PC-3 (cell line): ENCODE measurements at regions not wholly inside any gene's neighbourhood (a gene's known extent, or its start where the extent isn't known, plus 50 kb on each side); places are given as distances from the start of the nearest gene placed in this dataset.

Experiments used
- ATAC-seq: fragments of 200-7000 bp; cut with Tn5 transposase; 2 replicates; pipeline ENCODE4 v1.9.1; 2020; ENCODE audit warnings: mild to moderate bottlenecking, moderate library complexity
- BruUV-seq: library from RNA; stranded (reverse); fragments of 400-500 nt; replicated peaks from 2 replicates; lab custom pipeline; 2021; lab: Mats Ljungman, UMichigan
- CTCF ChIA-PET: fragments of 300-600 bp; sonication (Branson Sonifier 250); formaldehyde crosslinking; loops from one replicate; lab custom pipeline; 2022; ENCODE audit warnings: antibody characterized with exemption; lab: Charles Lee
- POLR2A ChIA-PET: fragments of 300-600 bp; sonication (Branson Sonifier 250); formaldehyde crosslinking; loops from one replicate; lab custom pipeline; 2022; ENCODE audit warnings: antibody characterized with exemption; ENCODE audit not compliant: unreplicated experiment; lab: Charles Lee
- DNase-seq: peaks from one replicate; pipeline ENCODE4 v3.0.0-alpha.2; 2015
- H2AFZ ChIP-seq: fragments of 300-600 bp; sonication (generic); 2 replicates; pipeline ENCODE4 v1.6.0; 2016; ENCODE audit warnings: antibody characterized with exemption, low read length
- H3F3A ChIP-seq: fragments of 300-600 bp; sonication (generic); one replicate; pipeline ENCODE4 v1.6.0; 2017; ENCODE audit warnings: antibody characterized with exemption, low read length, control low read depth, mild to moderate bottlenecking; ENCODE audit not compliant: unreplicated experiment
- H3K27ac ChIP-seq: fragments of 300-600 bp; sonication (generic); 2 replicates; pipeline ENCODE4 v1.5.1; 2016; ENCODE audit warnings: mild to moderate bottlenecking, low read length
- H3K27me3 ChIP-seq: fragments of 300-600 bp; sonication (generic); 2 replicates; pipeline ENCODE4 v1.6.1; 2016; ENCODE audit warnings: low read length, mixed read lengths
- H3K36me3 ChIP-seq: fragments of 300-600 bp; sonication (generic); 2 replicates; pipeline ENCODE4 v1.6.1; 2016; ENCODE audit warnings: low read depth, mixed run types, low read length, mixed read lengths
- H3K4me1 ChIP-seq: fragments of 300-600 bp; sonication (generic); 2 replicates; pipeline ENCODE4 v1.5.1; 2016; ENCODE audit warnings: low read length; ENCODE audit not compliant: insufficient read depth
- H3K4me2 ChIP-seq: fragments of 300-600 bp; sonication (generic); 2 replicates; pipeline ENCODE4 v1.6.0; 2016; ENCODE audit warnings: low read length
- H3K4me3 ChIP-seq: fragments of 300-600 bp; sonication (generic); 2 replicates; pipeline ENCODE4 v1.5.1; 2016; ENCODE audit warnings: mild to moderate bottlenecking, low read length, mixed read lengths
- H3K79me2 ChIP-seq: fragments of 300-600 bp; sonication (generic); 2 replicates; pipeline ENCODE4 v1.6.1; 2017; ENCODE audit warnings: low read length, mixed read lengths
- H3K9ac ChIP-seq: fragments of 300-600 bp; sonication (generic); 2 replicates; pipeline ENCODE4 v1.6.0; 2016; ENCODE audit warnings: mild to moderate bottlenecking, low read length
- H3K9me2 ChIP-seq: fragments of 300-600 bp; sonication (generic); replicated peaks from 2 replicates; pipeline ENCODE4 v1.6.1; 2016; ENCODE audit warnings: mixed run types, low read length, mixed read lengths
- H3K9me3 ChIP-seq: fragments of 300-600 bp; sonication (generic); 2 replicates; pipeline ENCODE4 v1.6.1; 2016; ENCODE audit warnings: low read length, mixed read lengths
- H4K20me1 ChIP-seq: fragments of 300-600 bp; sonication (generic); 2 replicates; pipeline ENCODE4 v1.6.1; 2016; ENCODE audit warnings: low read length, mixed read lengths
- EZH2 ChIP-seq: fragments of 300-600 bp; sonication (generic); IDR thresholded peaks from one replicate; pipeline ENCODE4 v1.6.1; 2017; ENCODE audit warnings: antibody characterized with exemption, mild to moderate bottlenecking, low read length; ENCODE audit not compliant: unreplicated experiment
- EZH2phosphoT487 ChIP-seq: fragments of 300-600 bp; sonication (generic); IDR thresholded peaks from 2 replicates; pipeline ENCODE4 v1.6.1; 2018; ENCODE audit warnings: mild to moderate bottlenecking, antibody characterized with exemption, low read length, borderline replicate concordance
- intact Hi-C: fragments of 100-400 bp; cut with micrococcal nuclease; formaldehyde crosslinking; loops from 2 replicates; pipeline ENCODE4 v1.9.0; 2023
- TF ChIP-seq, protein P1 (sequence below): fragments of 300-600 bp; sonication (generic); conservative IDR thresholded peaks from 2 replicates; pipeline ENCODE4 v1.5.1; 2017; ENCODE audit warnings: antibody characterized with exemption, low read depth, mild to moderate bottlenecking, low read length

DNA sequence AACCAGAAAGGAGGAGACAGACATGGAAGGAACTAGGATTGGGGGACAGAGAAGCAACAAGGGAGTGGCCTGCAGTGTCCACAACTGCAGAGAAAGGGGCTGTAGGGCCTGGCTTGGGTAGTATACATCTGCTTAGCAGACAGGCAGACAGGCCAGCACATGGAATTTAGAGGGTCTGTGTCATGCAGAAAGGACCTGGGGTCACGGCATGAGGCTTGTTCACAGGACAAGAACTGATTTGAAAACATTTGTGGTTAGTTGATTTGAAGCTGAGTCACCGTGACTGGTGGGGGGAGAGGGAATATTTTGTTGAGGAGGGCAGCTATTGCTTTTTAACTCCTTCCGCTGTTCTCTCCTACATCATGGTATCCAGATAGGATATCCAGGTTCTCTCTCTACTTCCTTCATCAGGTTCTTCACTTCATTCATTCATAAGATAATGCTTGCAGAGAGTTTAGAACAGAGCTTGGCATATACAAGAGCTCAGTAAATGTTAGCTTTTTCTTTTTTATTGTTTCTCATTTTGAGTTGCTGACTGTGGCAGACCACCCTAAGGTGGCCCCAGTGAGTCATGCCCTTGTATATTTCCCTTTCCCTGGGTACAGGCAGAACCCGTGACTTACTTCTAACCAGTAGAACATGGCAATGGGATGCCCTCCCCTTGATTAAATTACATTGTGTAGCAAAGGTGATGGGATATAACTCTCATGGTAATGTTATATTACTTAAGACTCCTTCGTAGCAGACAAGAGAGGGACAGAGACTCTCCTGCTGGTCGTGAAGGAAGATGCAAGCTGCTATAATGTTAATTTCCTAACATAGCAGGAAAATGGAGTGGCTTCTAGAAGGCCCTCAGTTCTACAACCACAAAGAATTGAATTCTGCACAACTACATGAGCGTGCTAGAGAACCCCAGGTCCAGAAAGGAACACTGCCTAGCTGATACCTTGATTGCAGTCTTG lies 95.0 kb upstream of the NMNAT3 start:
- H3K79me2 ChIP-seq, result no peaks in the 10 kb centered on the region
- H3K9me3 ChIP-seq, result no peaks in the 10 kb centered on the region
- no peak overlapping the region for H3K27ac ChIP-seq
- 0 out of 2 replicates have a peak, but pooled peaks cover 3% of the 10 kb centered on the region for H3K27me3 ChIP-seq
- H3K9me2 ChIP-seq, result no peaks in the 10 kb centered on the region
- H2AFZ ChIP-seq, result no peak overlapping the region
- no peak overlapping the region for H3K4me2 ChIP-seq
- H3K4me1 ChIP-seq, result peaks cover 5% of the 10 kb centered on the region
- intact Hi-C loops, result no loop called here
- TF ChIP-seq, protein P1, sequence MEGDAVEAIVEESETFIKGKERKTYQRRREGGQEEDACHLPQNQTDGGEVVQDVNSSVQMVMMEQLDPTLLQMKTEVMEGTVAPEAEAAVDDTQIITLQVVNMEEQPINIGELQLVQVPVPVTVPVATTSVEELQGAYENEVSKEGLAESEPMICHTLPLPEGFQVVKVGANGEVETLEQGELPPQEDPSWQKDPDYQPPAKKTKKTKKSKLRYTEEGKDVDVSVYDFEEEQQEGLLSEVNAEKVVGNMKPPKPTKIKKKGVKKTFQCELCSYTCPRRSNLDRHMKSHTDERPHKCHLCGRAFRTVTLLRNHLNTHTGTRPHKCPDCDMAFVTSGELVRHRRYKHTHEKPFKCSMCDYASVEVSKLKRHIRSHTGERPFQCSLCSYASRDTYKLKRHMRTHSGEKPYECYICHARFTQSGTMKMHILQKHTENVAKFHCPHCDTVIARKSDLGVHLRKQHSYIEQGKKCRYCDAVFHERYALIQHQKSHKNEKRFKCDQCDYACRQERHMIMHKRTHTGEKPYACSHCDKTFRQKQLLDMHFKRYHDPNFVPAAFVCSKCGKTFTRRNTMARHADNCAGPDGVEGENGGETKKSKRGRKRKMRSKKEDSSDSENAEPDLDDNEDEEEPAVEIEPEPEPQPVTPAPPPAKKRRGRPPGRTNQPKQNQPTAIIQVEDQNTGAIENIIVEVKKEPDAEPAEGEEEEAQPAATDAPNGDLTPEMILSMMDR, result no peak
- TF ChIP-seq EZH2phosphoT487 (no peak), EZH2 (no peak)
- POLR2A ChIA-PET, result no interaction called here
- DNase-seq (peak; percentile 47), ATAC-seq (no peak)
- CTCF ChIA-PET, result no interaction called here
- no peaks in the 10 kb centered on the region for H3F3A ChIP-seq
- H3K36me3 ChIP-seq, result no peaks in the 10 kb centered on the region
- H3K4me3 ChIP-seq, result no peak overlapping the region
- H3K9ac ChIP-seq, result no peak overlapping the region
- no TSS peak for BruUV-seq
- H4K20me1 ChIP-seq, result no peaks in the 10 kb centered on the region

DNA sequence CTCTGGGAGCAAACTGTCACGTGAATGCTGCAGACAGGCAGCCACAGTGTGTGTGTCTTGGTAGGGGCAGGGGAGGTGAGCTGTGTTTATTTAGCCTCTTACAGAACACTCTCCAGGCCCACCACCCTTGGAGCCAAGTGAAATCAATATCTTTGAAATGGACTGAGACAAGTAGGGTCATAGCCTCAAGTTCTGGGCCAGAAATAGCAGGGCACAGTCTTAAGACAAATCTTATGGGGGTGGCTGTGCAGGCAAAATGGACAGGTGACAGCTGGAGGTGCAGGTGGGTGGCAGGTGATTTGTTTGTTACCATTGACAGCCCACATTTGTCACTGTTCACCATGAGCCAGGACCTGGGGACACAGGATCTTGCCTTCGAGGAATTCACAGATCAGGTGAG lies 93.6 kb upstream of the NMNAT3 start:
- H3K4me2 ChIP-seq, result no peak overlapping the region
- H4K20me1 ChIP-seq, result no peaks in the 10 kb centered on the region
- H3K4me3 ChIP-seq, result no peak overlapping the region
- no peaks in the 10 kb centered on the region for H3K79me2 ChIP-seq
- DNase-seq, result no peak
- ChIA-PET POLR2A (no interaction called here), CTCF (no interaction called here)
- no peaks in the 10 kb centered on the region for H3F3A ChIP-seq
- intact Hi-C loops, result no loop called here
- H3K27ac ChIP-seq, result no peak overlapping the region
- no peaks in the 10 kb centered on the region for H3K9me2 ChIP-seq
- no peak for ATAC-seq
- no peaks in the 10 kb centered on the region for H3K36me3 ChIP-seq
- H3K9ac ChIP-seq, result no peak overlapping the region
- H2AFZ ChIP-seq, result no peak overlapping the region
- no TSS peak for BruUV-seq
- TF ChIP-seq EZH2phosphoT487, result no peak
- TF ChIP-seq EZH2, result no peak
- TF ChIP-seq, protein P1, result no peak
- no peaks in the 10 kb centered on the region for H3K9me3 ChIP-seq
- H3K27me3 ChIP-seq, result no peaks in the 10 kb centered on the region
- peaks cover 5% of the 10 kb centered on the region for H3K4me1 ChIP-seq

DNA sequence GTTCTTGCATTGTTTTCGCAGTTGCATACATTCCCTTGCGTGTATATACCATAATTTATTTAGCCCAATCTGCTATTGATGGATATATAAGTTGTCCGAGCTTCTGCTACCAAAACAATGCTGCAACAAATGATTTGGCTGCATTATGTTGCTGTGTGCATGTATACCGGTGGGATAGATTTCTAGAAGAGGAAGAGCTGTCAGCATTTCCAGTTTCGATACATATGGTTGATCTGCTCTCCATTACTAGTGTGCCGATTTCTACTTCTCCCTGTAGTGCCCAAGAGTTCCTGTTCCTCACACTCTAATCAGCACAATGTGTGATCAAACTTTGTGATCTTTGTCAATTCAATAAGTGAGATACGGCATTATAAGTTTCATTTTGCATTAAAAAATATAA lies 92.8 kb upstream of the NMNAT3 start:
- Histone ChIP-seq H3K9me2 (no peaks in the 10 kb centered on the region), H3K9me3 (no peaks in the 10 kb centered on the region), H3K79me2 (no peaks in the 10 kb centered on the region), H3K36me3 (no peaks in the 10 kb centered on the region), H3K4me1 (peaks cover 5% of the 10 kb centered on the region), H3K9ac (no peak overlapping the region), H3K27me3 (no peaks in the 10 kb centered on the region), H3K4me2 (no peak overlapping the region), H3F3A (no peaks in the 10 kb centered on the region), H3K27ac (no peak overlapping the region), H3K4me3 (no peak overlapping the region), H2AFZ (no peak overlapping the region), H4K20me1 (no peaks in the 10 kb centered on the region)
- ChIA-PET CTCF (no interaction called here), POLR2A (no interaction called here)
- ATAC-seq (no peak), DNase-seq (no peak)
- TF ChIP-seq EZH2phosphoT487 (no peak), EZH2 (no peak)
- TF ChIP-seq, protein P1, result no peak
- no TSS peak for BruUV-seq
- intact Hi-C loops, result no loop called here
